ENCODE measurements at regions not wholly inside any gene's neighbourhood (a gene's known extent, or its start where the extent isn't known, plus 50 kb on each side); places are given as distances from the start of the nearest gene placed in this dataset.

DNA sequence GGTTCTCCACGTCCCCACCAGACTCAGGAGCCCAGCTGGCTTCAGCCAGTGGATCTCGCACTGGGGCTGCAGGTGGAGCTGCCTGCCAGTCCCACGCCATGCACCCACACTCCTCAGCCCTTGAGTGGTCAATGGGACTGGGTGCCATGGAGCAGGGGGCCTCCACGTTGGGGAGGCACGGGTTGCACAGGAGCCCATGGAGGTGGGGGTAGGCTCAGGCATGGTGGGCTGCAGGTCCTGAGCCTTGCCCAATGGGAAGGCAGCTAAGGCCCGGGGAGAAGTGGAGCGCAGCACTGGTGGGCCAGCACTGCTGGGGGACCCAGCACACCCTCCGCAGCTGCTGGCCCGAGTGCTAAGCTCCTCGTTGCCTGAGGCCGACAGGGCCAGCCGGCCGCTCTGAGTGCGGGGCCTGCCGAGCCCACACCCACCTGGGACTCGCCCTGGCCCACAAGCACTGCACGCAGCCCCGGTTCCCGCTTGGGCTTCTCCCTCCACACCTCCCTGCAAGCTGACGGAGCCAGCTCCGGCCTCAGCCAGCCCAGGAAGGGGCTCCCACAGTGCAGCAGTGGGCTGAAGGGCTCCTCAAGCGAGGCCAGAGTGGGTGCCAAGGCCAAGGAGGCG, 258.5 kb upstream of the PDGFD start:
- Histone ChIP-seq H3K4me3 (ENCODE audit: low read length) (no peak overlapping the region), H3K9me3 (ENCODE audit: insufficient read depth, low read length) (no peaks in the 10 kb centered on the region), H3K4me1 (ENCODE audit: low read length) (no peaks in the 10 kb centered on the region), H3K79me2 (ENCODE audit: low read length) (no peaks in the 10 kb centered on the region), H3K4me2 (ENCODE audit: low read length) (no peak overlapping the region), H4K20me1 (ENCODE audit: insufficient read depth, low read length) (no peaks in the 10 kb centered on the region), H3K27ac (ENCODE audit: low read length) (no peak overlapping the region), H3K36me3 (replicated peaks; ENCODE audit: low read depth, low read length) (no peaks in the 10 kb centered on the region), H3K9ac (ENCODE audit: low read length) (no peak overlapping the region), H2AFZ (ENCODE audit: low read depth, low read length) (no peak overlapping the region), H3K27me3 (ENCODE audit: low read depth, low read length) (no peaks in the 10 kb centered on the region)
- TF ChIP-seq, protein P1, sequence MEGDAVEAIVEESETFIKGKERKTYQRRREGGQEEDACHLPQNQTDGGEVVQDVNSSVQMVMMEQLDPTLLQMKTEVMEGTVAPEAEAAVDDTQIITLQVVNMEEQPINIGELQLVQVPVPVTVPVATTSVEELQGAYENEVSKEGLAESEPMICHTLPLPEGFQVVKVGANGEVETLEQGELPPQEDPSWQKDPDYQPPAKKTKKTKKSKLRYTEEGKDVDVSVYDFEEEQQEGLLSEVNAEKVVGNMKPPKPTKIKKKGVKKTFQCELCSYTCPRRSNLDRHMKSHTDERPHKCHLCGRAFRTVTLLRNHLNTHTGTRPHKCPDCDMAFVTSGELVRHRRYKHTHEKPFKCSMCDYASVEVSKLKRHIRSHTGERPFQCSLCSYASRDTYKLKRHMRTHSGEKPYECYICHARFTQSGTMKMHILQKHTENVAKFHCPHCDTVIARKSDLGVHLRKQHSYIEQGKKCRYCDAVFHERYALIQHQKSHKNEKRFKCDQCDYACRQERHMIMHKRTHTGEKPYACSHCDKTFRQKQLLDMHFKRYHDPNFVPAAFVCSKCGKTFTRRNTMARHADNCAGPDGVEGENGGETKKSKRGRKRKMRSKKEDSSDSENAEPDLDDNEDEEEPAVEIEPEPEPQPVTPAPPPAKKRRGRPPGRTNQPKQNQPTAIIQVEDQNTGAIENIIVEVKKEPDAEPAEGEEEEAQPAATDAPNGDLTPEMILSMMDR (IDR thresholded peaks at IDR 0.05; ENCODE audit: low read depth, low read length) = no peak
- TF ChIP-seq EZH2phosphoT487 (IDR thresholded peaks at IDR 0.05; ENCODE audit: low read depth) = no peak

DNA sequence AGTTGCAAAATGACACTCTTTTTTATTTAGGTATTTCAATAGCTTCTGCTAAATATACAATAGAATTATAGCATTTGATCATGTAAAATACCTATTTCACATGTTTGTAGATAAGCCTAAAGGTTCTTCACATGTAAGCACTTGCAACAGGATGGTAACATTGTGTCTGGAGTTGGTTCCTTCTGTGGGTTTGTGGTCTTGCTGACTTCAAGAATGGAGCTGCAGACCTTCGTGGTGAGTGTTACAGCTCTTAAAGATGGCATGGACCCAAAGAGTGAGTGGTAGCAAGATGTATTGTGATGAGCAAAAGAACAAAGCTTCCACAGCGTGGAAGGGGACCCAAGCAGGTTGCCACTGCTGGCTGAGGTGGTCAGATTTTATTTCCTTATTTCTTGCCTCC, 246.4 kb upstream of the PDGFD start:
- no peaks in the 10 kb centered on the region for H3K9me3 ChIP-seq (ENCODE audit: insufficient read depth, low read length)
- H3K4me1 ChIP-seq (ENCODE audit: low read length) = no peaks in the 10 kb centered on the region
- H3K4me2 ChIP-seq (ENCODE audit: low read length) = no peak overlapping the region
- no peaks in the 10 kb centered on the region for H3K27me3 ChIP-seq (ENCODE audit: low read depth, low read length)
- TF ChIP-seq, protein P1 (IDR thresholded peaks at IDR 0.05; ENCODE audit: low read depth, low read length) = no peak
- TF ChIP-seq EZH2phosphoT487 (IDR thresholded peaks at IDR 0.05; ENCODE audit: low read depth) = no peak
- H3K79me2 ChIP-seq (ENCODE audit: low read length) = no peaks in the 10 kb centered on the region
- no peaks in the 10 kb centered on the region for H4K20me1 ChIP-seq (ENCODE audit: insufficient read depth, low read length)
- no peaks in the 10 kb centered on the region for H3K36me3 ChIP-seq (replicated peaks; ENCODE audit: low read depth, low read length)
- H2AFZ ChIP-seq (ENCODE audit: low read depth, low read length) = no peak overlapping the region
- H3K9ac ChIP-seq (ENCODE audit: low read length) = no peak overlapping the region
- no peak overlapping the region for H3K4me3 ChIP-seq (ENCODE audit: low read length)
- no peak overlapping the region for H3K27ac ChIP-seq (ENCODE audit: low read length)

DNA sequence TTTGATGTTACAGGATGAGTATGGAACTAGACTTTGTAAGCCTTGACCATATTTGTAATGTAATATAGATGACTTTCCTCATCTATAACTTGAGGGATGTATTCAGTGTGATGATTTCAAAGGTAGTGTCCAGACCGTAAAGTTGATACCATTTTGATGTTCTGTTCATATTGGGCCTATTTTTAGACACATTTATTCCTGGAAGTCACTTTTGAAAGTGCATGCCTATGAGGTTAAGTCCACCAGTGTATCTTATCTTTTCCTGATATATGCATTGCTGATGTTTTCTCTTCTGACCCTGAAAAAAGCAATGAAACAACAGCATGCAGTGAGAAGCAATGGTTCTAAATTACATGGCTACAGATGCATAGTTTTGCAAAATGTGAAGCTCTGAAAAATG, 244.7 kb upstream of the PDGFD start:
- H3K36me3 ChIP-seq (replicated peaks; ENCODE audit: low read depth, low read length) = no peaks in the 10 kb centered on the region
- H3K9me3 ChIP-seq (ENCODE audit: insufficient read depth, low read length) = no peaks in the 10 kb centered on the region
- no peak overlapping the region for H2AFZ ChIP-seq (ENCODE audit: low read depth, low read length)

DNA sequence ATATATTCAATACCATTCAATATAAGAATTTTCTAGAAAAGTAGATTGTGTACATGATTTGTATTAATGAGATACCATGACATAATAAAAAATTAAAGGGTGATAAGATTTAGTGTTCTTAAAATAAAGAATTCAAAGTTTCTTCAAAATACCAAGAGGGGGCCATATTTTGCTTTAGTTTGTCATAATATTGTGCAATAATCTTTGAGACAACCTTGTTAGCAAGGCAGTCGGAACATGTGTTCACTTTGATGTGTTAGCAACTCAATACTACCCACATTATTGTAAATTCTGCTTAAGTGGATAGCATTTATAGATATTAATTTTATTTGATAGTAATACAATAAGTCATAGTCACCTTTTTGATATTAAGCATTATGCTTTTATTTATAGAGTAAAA, 241.3 kb upstream of the PDGFD start:
- no peaks in the 10 kb centered on the region for H3K27me3 ChIP-seq (ENCODE audit: low read depth, low read length)
- no peaks in the 10 kb centered on the region for H4K20me1 ChIP-seq (ENCODE audit: insufficient read depth, low read length)
- H2AFZ ChIP-seq (ENCODE audit: low read depth, low read length) = no peak overlapping the region
- no peak overlapping the region for H3K4me3 ChIP-seq (ENCODE audit: low read length)
- TF ChIP-seq, protein P1 (IDR thresholded peaks at IDR 0.05; ENCODE audit: low read depth, low read length) = no peak
- no peak for TF ChIP-seq EZH2phosphoT487 (IDR thresholded peaks at IDR 0.05; ENCODE audit: low read depth)
- no peak overlapping the region for H3K27ac ChIP-seq (ENCODE audit: low read length)
- no peak overlapping the region for H3K9ac ChIP-seq (ENCODE audit: low read length)
- H3K9me3 ChIP-seq (ENCODE audit: insufficient read depth, low read length) = no peaks in the 10 kb centered on the region
- no peaks in the 10 kb centered on the region for H3K36me3 ChIP-seq (replicated peaks; ENCODE audit: low read depth, low read length)
- peaks cover 20% of the 10 kb centered on the region for H3K4me1 ChIP-seq (ENCODE audit: low read length)
- no peak overlapping the region for H3K4me2 ChIP-seq (ENCODE audit: low read length)
- no peaks in the 10 kb centered on the region for H3K79me2 ChIP-seq (ENCODE audit: low read length)

More for the DNA sequence above, 244.7 kb upstream of the PDGFD start:
- H3K4me3 ChIP-seq (ENCODE audit: low read length) = no peak overlapping the region
- no peak overlapping the region for H3K9ac ChIP-seq (ENCODE audit: low read length)
- no peaks in the 10 kb centered on the region for H4K20me1 ChIP-seq (ENCODE audit: insufficient read depth, low read length)
- H3K27ac ChIP-seq (ENCODE audit: low read length) = no peak overlapping the region
- peaks cover 7% of the 10 kb centered on the region for H3K4me1 ChIP-seq (ENCODE audit: low read length)
- H3K4me2 ChIP-seq (ENCODE audit: low read length) = no peak overlapping the region
- TF ChIP-seq, protein P1 (IDR thresholded peaks at IDR 0.05; ENCODE audit: low read depth, low read length) = no peak
- no peak for TF ChIP-seq EZH2phosphoT487 (IDR thresholded peaks at IDR 0.05; ENCODE audit: low read depth)
- H3K79me2 ChIP-seq (ENCODE audit: low read length) = no peaks in the 10 kb centered on the region
- H3K27me3 ChIP-seq (ENCODE audit: low read depth, low read length) = no peaks in the 10 kb centered on the region

Measured in OCI-LY3 (cell line).